CD4-positive, alpha-beta T cell treated with Interleukin-15 for 1 hour (primary cell): ENCODE measurements at regions not wholly inside any gene's neighbourhood (a gene's known extent, or its start where the extent isn't known, plus 50 kb on each side); places are given as distances from the start of the nearest gene placed in this dataset.
"Not testable (repeated sequence)": the region's sequence is repeated elsewhere in the genome, so short reads cannot be mapped to it uniquely, and the experiment has no call there.

Source experiments
- DNase-seq: peaks from one replicate; pipeline ENCODE4 v3.0.0-alpha.2; 2020

GRCh38 chr17:15864061-15864460 lies 80.9 kb upstream of the ADORA2B start:
- not testable (repeated sequence) for DNase-seq

GRCh38 chr17:15864472-15864871 lies 80.5 kb upstream of the ADORA2B start:
- DNase-seq, result not testable (repeated sequence)

- DNase-seq, result not testable (repeated sequence)
Observed at GRCh38 chr17:15866015-15866414, 78.9 kb upstream of the ADORA2B start.

GRCh38 chr17:15867331-15867730 lies 77.6 kb upstream of the ADORA2B start:
- DNase-seq, result not testable (repeated sequence)

- DNase-seq, result not testable (repeated sequence)
Observed at GRCh38 chr17:15869868-15870267, 75.1 kb upstream of the ADORA2B start.

GRCh38 chr17:15872677-15873076 lies 72.3 kb upstream of the ADORA2B start:
- not testable (repeated sequence) for DNase-seq

- DNase-seq, result not testable (repeated sequence)
Observed at GRCh38 chr17:15877882-15878500, 66.9 kb upstream of the ADORA2B start.

GRCh38 chr17:15882058-15882720 lies 62.7 kb upstream of the ADORA2B start:
- DNase-seq, result no peak

GRCh38 chr17:15882777-15883176 lies 62.2 kb upstream of the ADORA2B start:
- DNase-seq, result no peak

GRCh38 chr17:15883617-15884111 lies 61.3 kb upstream of the ADORA2B start:
- DNase-seq, result peak; percentile 25

GRCh38 chr17:15884731-15885130 lies 60.2 kb upstream of the ADORA2B start:
- no peak for DNase-seq

GRCh38 chr17:15885770-15886169 lies 59.2 kb upstream of the ADORA2B start:
- DNase-seq, result no peak

- DNase-seq, result no peak
Observed at GRCh38 chr17:15886221-15886620, 58.7 kb upstream of the ADORA2B start.

GRCh38 chr17:15886804-15887203 lies 58.1 kb upstream of the ADORA2B start:
- peak; percentile 30 for DNase-seq

- DNase-seq, result no peak
Observed at GRCh38 chr17:15888436-15888835, 56.5 kb upstream of the ADORA2B start.

GRCh38 chr17:15890279-15890892 lies 54.5 kb upstream of the ADORA2B start:
- no peak for DNase-seq

GRCh38 chr17:15891318-15891717 lies 53.6 kb upstream of the ADORA2B start:
- DNase-seq, result no peak

GRCh38 chr17:15892244-15892643 lies 52.7 kb upstream of the ADORA2B start:
- DNase-seq, result no peak

GRCh38 chr17:15892731-15893657 lies 51.9 kb upstream of the ADORA2B start:
- no peak for DNase-seq

GRCh38 chr17:15893658-15894024 lies 51.3 kb upstream of the ADORA2B start:
- DNase-seq, result no peak

- no peak for DNase-seq
Observed at GRCh38 chr17:15894258-15894657, 50.7 kb upstream of the ADORA2B start.

GRCh38 chr17:15894913-15895658 lies 49.8 kb upstream of the ADORA2B start:
- DNase-seq, result no peak
